ENCODE measurements at regions not wholly inside any gene's neighbourhood (a gene's known extent, or its start where the extent isn't known, plus 50 kb on each side); places are given as distances from the start of the nearest gene placed in this dataset.

DNA sequence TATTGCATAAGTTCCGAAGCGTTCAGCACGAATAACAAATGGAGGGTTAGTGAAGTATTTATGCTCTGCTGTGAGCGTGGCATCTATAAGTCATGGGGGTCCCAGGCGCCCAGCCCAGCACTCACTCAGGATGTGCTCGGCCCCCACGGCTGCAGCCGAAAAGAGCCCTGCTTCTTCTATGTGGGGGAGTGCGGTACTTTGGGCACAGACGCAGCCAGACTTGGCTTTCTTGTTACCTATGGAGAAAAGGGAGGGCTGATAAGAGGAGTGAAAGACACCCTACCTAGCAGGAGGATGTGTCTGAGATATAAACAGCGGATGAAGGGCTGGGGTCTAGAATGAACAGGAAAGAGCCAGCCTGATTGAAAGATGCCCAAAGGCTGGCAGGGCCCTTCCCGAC lies 51.4 kb downstream of the MRPL36 start:
- Histone ChIP-seq H3K9me3 (ENCODE audit: control insufficient read depth in 5 of 5, low read length in 5 of 5) (no peaks in the 10 kb centered on the region), H3K4me1 (ENCODE audit: control insufficient read depth in 5 of 5, insufficient read depth in 5 of 5, low read length in 5 of 5) (no peaks in the 10 kb centered on the region), H3K4me3 (ENCODE audit: low read depth in 1 of 5, low read length in 5 of 5) (no peak overlapping the region), H3K27me3 (ENCODE audit: control insufficient read depth in 5 of 5, insufficient read depth in 4 of 5, low read length in 5 of 5) (peaks cover 3 to 26% (median 12%) of the 10 kb centered on the region in 5 donors), H3K27ac (ENCODE audit: low read depth, low read length) (no peak overlapping the region), H3K9ac (ENCODE audit: low read length in 5 of 5) (no peak overlapping the region), H3K36me3 (ENCODE audit: control insufficient read depth in 5 of 5, insufficient read depth in 5 of 5, low read length in 5 of 5) (no peaks in the 10 kb centered on the region)

DNA sequence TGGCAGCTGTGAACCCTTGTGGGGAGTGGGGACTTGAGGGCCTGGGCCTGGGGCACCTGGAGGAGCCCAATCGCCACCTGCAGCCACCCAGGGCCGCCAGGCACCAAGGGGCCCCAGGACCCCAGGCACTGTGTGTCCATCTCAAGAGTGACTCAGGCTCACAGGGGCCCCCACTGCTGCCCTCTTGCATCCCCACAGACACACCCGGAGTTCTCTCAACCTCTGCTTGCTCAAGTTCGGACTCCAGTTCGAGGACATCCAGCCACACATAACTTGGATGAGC lies 51.9 kb downstream of the MRPL36 start:
- Histone ChIP-seq H3K36me3 (ENCODE audit: control insufficient read depth in 5 of 5, insufficient read depth in 5 of 5, low read length in 5 of 5) (no peaks in the 10 kb centered on the region), H3K9ac (ENCODE audit: low read length in 5 of 5) (no peak overlapping the region), H3K27ac (ENCODE audit: low read depth, low read length) (no peak overlapping the region), H3K4me3 (ENCODE audit: low read depth in 1 of 5, low read length in 5 of 5) (no peak overlapping the region), H3K9me3 (ENCODE audit: control insufficient read depth in 5 of 5, low read length in 5 of 5) (peaks cover 0 to under 1% (median 0%) of the 10 kb centered on the region in 5 donors), H3K4me1 (ENCODE audit: control insufficient read depth in 5 of 5, insufficient read depth in 5 of 5, low read length in 5 of 5) (no peaks in the 10 kb centered on the region), H3K27me3 (ENCODE audit: control insufficient read depth in 5 of 5, insufficient read depth in 4 of 5, low read length in 5 of 5) (peaks cover 3 to 25% (median 12%) of the 10 kb centered on the region in 5 donors)

DNA sequence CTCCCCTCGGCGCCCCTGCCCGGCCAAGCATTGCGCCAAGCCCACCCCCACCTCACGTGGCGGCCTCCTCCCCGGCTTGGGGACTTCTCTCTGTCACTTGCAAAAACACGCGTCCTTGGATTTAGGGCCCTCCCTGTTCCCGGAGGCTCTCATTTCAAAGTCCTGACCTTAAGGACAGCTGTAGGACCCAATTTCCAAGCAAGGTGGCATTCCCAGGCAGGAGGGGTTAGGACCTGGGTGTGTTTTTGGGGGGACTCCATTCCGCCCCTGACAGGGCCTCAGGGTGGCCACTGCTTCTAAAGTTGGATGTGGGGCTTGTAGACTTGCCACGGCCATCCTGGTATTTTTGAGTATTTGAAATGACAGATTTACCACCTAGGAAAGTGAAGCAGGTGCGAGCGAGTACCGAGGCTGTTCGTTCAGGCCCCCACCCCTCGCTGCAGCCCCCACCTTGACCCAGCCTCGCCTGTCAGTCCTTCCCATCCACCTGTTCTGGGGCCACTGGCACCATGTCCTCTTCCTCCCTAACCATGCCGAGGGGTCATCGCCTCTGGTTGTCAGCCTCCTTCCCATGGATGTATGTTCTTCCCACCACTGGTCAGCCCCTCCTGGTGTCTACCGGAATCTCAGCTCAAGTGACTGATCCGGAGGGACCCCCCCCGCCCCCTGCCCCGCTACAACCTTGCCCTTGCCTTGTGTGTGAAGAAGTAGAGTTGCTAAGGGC lies 52.4 kb downstream of the MRPL36 start:
- Histone ChIP-seq H3K27ac (ENCODE audit: low read depth, low read length) (no peak overlapping the region), H3K4me1 (ENCODE audit: control insufficient read depth in 5 of 5, insufficient read depth in 5 of 5, low read length in 5 of 5) (no peaks in the 10 kb centered on the region), H3K36me3 (ENCODE audit: control insufficient read depth in 5 of 5, insufficient read depth in 5 of 5, low read length in 5 of 5) (no peaks in the 10 kb centered on the region), H3K9me3 (ENCODE audit: control insufficient read depth in 5 of 5, low read length in 5 of 5) (peaks cover 0 to 3% (median 0%) of the 10 kb centered on the region in 5 donors), H3K9ac (ENCODE audit: low read length in 5 of 5) (no peak overlapping the region), H3K27me3 (ENCODE audit: control insufficient read depth in 5 of 5, insufficient read depth in 4 of 5, low read length in 5 of 5) (peaks cover 3 to 20% (median 12%) of the 10 kb centered on the region in 5 donors), H3K4me3 (ENCODE audit: low read depth in 1 of 5, low read length in 5 of 5) (no peak overlapping the region)

DNA sequence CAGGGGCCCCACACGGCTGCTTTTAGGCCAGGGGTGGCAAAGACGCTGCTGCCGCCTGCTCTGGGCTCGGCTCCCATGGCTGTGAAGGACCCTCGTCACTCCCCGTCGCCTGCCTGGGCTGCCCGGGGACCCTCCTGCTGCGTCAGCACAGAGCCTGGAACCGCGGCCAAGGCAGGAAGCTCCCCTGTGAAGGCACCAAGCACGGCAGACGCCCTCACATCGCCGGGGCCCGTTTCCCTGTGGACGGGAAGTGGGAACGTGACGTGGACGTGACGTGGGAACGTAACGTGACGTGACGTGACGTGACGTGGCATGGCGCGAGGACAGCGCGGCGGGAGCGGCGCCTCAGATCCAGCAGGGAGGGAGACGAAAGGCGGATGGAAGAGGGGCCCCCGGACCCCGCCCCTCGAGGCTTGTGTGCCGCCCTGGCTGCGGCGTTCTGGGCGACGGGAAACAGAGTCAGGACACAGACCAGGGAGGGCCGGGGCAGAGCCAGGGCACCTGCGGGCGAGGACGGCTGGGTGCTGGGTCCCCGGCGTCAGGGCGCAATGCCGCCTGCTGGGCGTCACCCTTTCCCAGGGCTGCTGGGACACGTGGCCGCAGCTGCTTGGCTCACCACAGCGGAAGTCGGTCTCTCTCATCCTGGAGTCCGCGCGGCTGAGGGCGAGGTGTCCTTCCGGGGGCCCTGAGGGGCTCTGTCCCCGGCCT lies 53.1 kb downstream of the MRPL36 start:
- Histone ChIP-seq H3K4me1 (ENCODE audit: control insufficient read depth in 5 of 5, insufficient read depth in 5 of 5, low read length in 5 of 5) (no peaks in the 10 kb centered on the region), H3K27me3 (ENCODE audit: control insufficient read depth in 5 of 5, insufficient read depth in 4 of 5, low read length in 5 of 5) (peaks cover 1 to 19% (median 7%) of the 10 kb centered on the region in 5 donors), H3K4me3 (ENCODE audit: low read depth in 1 of 5, low read length in 5 of 5) (no peak overlapping the region), H3K36me3 (ENCODE audit: control insufficient read depth in 5 of 5, insufficient read depth in 5 of 5, low read length in 5 of 5) (no peaks in the 10 kb centered on the region), H3K9me3 (ENCODE audit: control insufficient read depth in 5 of 5, low read length in 5 of 5) (peaks cover 0 to 3% (median 0%) of the 10 kb centered on the region in 5 donors), H3K9ac (ENCODE audit: low read length in 5 of 5) (no peak overlapping the region), H3K27ac (ENCODE audit: low read depth, low read length) (no peak overlapping the region)

DNA sequence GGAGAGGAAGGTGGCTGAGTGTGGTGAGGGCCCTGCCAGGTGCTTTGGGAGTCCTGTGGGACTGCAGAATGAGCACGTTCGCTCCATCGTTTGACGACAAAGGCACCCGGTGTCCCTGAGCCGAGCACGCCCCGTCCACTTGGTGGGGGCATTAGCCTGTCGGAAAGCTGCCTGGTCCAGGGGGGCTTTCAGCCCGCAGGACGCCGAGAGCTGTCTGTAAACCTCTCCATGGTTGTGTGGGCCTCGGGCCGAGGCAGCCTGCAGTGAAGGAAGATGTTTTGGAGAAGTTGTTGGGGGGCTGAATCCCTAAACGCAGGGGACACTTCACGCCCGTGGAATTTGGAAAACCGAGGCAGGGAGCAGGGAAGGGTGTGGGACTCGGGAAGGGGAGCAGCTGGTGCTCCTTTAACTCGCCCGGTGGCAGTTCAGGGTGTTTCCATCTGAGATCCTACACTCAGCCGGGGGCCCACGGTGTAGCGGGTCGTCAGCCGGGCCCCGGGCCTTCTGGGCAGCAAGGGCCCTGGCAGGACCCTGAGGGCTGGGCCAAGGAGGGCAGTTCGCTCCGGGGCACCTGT lies 53.8 kb downstream of the MRPL36 start:
- Histone ChIP-seq H3K9ac (ENCODE audit: low read length in 5 of 5) (no peak overlapping the region), H3K27me3 (ENCODE audit: control insufficient read depth in 5 of 5, insufficient read depth in 4 of 5, low read length in 5 of 5) (peaks cover 0 to 16% (median 6%) of the 10 kb centered on the region in 5 donors), H3K27ac (ENCODE audit: low read depth, low read length) (no peak overlapping the region), H3K4me1 (ENCODE audit: control insufficient read depth in 5 of 5, insufficient read depth in 5 of 5, low read length in 5 of 5) (no peaks in the 10 kb centered on the region), H3K4me3 (ENCODE audit: low read depth in 1 of 5, low read length in 5 of 5) (no peak overlapping the region), H3K36me3 (ENCODE audit: control insufficient read depth in 5 of 5, insufficient read depth in 5 of 5, low read length in 5 of 5) (no peaks in the 10 kb centered on the region), H3K9me3 (ENCODE audit: control insufficient read depth in 5 of 5, low read length in 5 of 5) (peaks cover 0 to 3% (median 0%) of the 10 kb centered on the region in 5 donors)

DNA sequence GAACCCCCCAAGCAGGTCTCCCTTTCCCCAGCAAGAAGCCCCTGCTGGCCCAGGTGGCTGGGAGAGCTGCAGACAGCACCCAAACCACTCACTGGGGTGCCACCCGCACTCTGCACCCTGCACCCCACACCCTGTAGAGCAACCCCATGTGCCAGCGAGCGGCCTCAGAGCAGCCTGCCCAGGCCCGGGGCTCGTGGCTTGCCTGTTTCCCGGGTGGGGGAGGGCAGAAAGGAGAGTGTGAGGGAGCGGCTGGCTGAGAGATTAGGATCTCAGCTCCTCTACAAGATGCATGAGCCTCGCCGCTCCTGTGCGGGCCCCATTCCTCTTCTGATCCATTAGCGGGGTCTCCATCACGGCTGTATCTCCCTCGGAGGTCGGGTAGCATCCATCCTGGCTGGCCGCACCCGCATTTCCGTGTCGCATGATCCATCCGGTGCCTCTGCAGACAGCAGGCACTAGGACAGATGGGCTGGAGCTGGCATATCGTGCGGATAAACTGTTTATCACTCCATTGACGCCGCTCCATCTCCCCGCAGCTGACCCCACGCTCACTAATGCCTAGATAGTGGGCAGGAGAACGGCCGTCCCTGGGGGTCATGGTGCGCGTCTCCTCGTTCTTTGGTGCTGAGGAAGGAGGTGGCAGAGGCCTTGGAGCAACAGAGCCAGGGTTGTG lies 54.4 kb downstream of the MRPL36 start:
- no peak overlapping the region for H3K4me3 ChIP-seq (ENCODE audit: low read depth in 1 of 5, low read length in 5 of 5)
- H3K27ac ChIP-seq (ENCODE audit: low read depth, low read length) = no peak overlapping the region
- no peak overlapping the region for H3K9ac ChIP-seq (ENCODE audit: low read length in 5 of 5)

DNA sequence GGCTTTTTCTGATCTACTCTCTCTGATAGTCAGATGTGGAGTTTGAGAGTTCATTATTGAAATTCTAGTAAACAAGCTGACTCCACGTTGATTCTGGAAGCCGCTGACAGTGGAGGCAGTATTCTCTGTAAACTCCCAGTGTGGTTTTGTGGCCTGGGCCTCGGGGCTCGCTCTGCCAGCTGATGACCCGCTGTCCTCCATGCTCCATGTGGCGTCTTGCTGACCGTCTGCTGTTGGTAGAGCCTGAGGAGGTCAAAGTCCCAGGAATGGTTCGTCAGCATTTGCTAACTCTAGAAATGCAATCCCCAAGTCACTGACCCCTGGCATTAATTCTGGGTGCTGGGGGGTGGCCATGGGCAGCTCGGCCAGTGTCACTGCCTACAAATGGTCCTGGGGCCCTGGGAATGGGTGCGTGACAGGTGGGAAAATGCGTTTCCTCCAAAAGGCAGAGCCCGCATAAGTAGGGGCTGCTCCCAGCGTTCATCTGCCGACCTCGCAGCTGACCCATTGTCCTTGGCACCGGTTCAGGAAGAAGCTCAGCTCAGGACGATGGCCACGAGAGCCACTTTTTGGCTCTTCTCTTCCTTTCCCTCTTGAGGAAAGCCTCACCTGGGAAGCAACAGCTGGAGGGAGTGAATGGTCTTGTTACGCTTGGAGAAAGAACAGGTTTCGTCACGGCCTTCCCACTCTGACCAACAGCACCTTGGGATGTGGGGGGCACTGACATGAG lies 55.1 kb downstream of the MRPL36 start:
- H3K27ac ChIP-seq (ENCODE audit: low read depth, low read length) = no peak overlapping the region
- peaks cover 3 to 12% (median 7%) of the 10 kb centered on the region in 5 donors for H3K9me3 ChIP-seq (ENCODE audit: control insufficient read depth in 5 of 5, low read length in 5 of 5)
- H3K4me1 ChIP-seq (ENCODE audit: control insufficient read depth in 5 of 5, insufficient read depth in 5 of 5, low read length in 5 of 5) = no peaks in the 10 kb centered on the region
- H3K27me3 ChIP-seq (ENCODE audit: control insufficient read depth in 5 of 5, insufficient read depth in 4 of 5, low read length in 5 of 5) = peaks cover 0 to 15% (median 4%) of the 10 kb centered on the region in 5 donors
- H3K4me3 ChIP-seq (ENCODE audit: low read depth in 1 of 5, low read length in 5 of 5) = no peak overlapping the region
- no peaks in the 10 kb centered on the region for H3K36me3 ChIP-seq (ENCODE audit: control insufficient read depth in 5 of 5, insufficient read depth in 5 of 5, low read length in 5 of 5)
- no peak overlapping the region for H3K9ac ChIP-seq (ENCODE audit: low read length in 5 of 5)

More for the DNA sequence above, 54.4 kb downstream of the MRPL36 start:
- Histone ChIP-seq H3K4me1 (ENCODE audit: control insufficient read depth in 5 of 5, insufficient read depth in 5 of 5, low read length in 5 of 5) (no peaks in the 10 kb centered on the region), H3K27me3 (ENCODE audit: control insufficient read depth in 5 of 5, insufficient read depth in 4 of 5, low read length in 5 of 5) (peaks cover 0 to 15% (median 4%) of the 10 kb centered on the region in 5 donors), H3K9me3 (ENCODE audit: control insufficient read depth in 5 of 5, low read length in 5 of 5) (peaks cover 0 to 7% (median 3%) of the 10 kb centered on the region in 5 donors), H3K36me3 (ENCODE audit: control insufficient read depth in 5 of 5, insufficient read depth in 5 of 5, low read length in 5 of 5) (no peaks in the 10 kb centered on the region)

DNA sequence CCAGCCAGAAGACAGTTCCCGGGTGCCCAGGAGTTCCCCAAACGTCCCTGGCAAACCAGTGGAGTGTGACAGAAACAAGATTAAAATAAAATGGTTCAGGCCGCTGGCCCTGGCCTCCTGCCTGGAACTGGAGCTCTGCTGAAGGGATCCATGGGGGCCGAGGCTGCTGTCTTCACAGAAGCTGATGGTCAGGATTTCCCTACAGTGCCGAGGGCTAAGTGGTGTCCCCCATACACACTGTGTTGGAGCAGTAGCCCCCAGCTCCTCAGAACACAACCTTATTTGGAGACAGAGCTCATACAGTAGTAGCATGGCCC lies 55.9 kb downstream of the MRPL36 start:
- H3K27ac ChIP-seq (ENCODE audit: low read depth, low read length) = no peak overlapping the region
- no peak overlapping the region for H3K4me3 ChIP-seq (ENCODE audit: low read depth in 1 of 5, low read length in 5 of 5)

DNA sequence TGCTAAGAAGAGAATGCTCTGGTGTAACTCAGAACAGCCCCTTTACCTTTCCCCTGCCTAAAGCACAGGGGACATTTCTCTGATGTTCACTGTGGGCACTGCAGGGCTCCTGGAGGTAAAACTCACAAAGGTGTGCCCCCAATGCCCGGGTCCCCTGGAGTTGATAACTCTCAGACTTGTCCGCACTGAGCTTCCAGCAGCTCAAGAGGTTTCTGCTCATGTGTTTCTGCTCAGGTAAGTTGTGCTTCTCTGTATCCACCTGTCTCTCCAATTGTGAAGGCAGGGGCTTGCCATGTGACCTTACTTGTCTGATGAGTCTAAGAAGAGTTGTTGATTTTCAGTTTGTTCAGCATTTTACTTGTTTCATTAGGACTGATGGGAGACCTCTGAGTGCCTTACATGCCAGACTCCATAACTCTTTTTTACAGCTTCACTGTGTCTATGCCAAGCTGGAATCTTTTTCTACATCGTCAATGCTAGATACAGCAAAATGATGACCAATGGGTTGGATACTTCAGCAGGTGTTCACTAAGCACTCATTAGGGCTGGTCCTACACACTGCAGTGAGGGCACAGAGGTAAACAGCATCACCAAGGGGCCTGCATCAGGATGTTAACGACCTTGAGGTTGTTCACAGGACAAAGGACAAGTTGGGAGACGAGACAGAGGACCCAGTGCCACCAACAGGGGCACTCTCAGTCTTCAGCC lies 56.4 kb downstream of the MRPL36 start:
- Histone ChIP-seq H3K9ac (ENCODE audit: low read length in 5 of 5) (no peak overlapping the region), H3K9me3 (ENCODE audit: control insufficient read depth in 5 of 5, low read length in 5 of 5) (peaks cover 3 to 12% (median 8%) of the 10 kb centered on the region in 5 donors), H3K4me3 (ENCODE audit: low read depth in 1 of 5, low read length in 5 of 5) (no peak overlapping the region), H3K27me3 (ENCODE audit: control insufficient read depth in 5 of 5, insufficient read depth in 4 of 5, low read length in 5 of 5) (peaks cover 0 to 7% (median 4%) of the 10 kb centered on the region in 5 donors), H3K27ac (ENCODE audit: low read depth, low read length) (no peak overlapping the region), H3K4me1 (ENCODE audit: control insufficient read depth in 5 of 5, insufficient read depth in 5 of 5, low read length in 5 of 5) (no peaks in the 10 kb centered on the region), H3K36me3 (ENCODE audit: control insufficient read depth in 5 of 5, insufficient read depth in 5 of 5, low read length in 5 of 5) (no peaks in the 10 kb centered on the region)

More for the DNA sequence above, 55.9 kb downstream of the MRPL36 start:
- no peaks in the 10 kb centered on the region for H3K36me3 ChIP-seq (ENCODE audit: control insufficient read depth in 5 of 5, insufficient read depth in 5 of 5, low read length in 5 of 5)
- no peaks in the 10 kb centered on the region for H3K4me1 ChIP-seq (ENCODE audit: control insufficient read depth in 5 of 5, insufficient read depth in 5 of 5, low read length in 5 of 5)
- peaks cover 3 to 12% (median 8%) of the 10 kb centered on the region in 5 donors for H3K9me3 ChIP-seq (ENCODE audit: control insufficient read depth in 5 of 5, low read length in 5 of 5)
- H3K9ac ChIP-seq (ENCODE audit: low read length in 5 of 5) = no peak overlapping the region
- H3K27me3 ChIP-seq (ENCODE audit: control insufficient read depth in 5 of 5, insufficient read depth in 4 of 5, low read length in 5 of 5) = peaks cover 0 to 9% (median 4%) of the 10 kb centered on the region in 5 donors

All from subcutaneous abdominal adipose tissue (tissue), 5 donors.